ENCODE measurements at regions not wholly inside any gene's neighbourhood (a gene's known extent, or its start where the extent isn't known, plus 50 kb on each side); places are given as distances from the start of the nearest gene placed in this dataset.

DNA sequence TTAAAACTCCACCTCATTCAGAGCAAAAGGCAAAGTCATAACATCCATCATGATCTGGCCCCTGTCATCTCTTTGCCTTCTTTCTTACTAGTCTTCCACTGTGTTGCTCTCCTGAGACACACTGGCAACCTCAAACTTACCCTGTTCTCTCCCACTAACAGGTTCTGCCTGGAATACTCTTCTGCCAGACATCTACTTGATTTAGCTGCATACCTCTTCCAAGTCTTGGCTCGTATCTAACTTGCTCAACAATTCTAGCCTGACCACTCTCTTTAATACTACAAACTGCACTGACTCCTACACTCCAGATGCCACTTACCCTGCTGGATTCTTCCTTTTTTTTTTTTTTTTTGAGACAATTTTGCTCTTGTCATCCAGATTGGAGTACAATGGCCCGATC, 167.0 kb upstream of the MTPN start:
- Histone ChIP-seq H3K4me1 (replicated peaks) (no peaks in the 10 kb centered on the region), H3K36me3 (no peaks in the 10 kb centered on the region), H3K27ac (no peak overlapping the region), H3K9me3 (no peaks in the 10 kb centered on the region), H3K27me3 (replicated peaks; ENCODE audit: insufficient read depth) (no peaks in the 10 kb centered on the region), H3K4me3 (no peak overlapping the region)
- intact Hi-C loops (cut with DNase I), result no loop called here
- 69% methylated on average over 2 of the region's 2 CpGs for WGBS
- no peak for DNase-seq (ENCODE audit: low spot score)
- TF ChIP-seq, protein P1, sequence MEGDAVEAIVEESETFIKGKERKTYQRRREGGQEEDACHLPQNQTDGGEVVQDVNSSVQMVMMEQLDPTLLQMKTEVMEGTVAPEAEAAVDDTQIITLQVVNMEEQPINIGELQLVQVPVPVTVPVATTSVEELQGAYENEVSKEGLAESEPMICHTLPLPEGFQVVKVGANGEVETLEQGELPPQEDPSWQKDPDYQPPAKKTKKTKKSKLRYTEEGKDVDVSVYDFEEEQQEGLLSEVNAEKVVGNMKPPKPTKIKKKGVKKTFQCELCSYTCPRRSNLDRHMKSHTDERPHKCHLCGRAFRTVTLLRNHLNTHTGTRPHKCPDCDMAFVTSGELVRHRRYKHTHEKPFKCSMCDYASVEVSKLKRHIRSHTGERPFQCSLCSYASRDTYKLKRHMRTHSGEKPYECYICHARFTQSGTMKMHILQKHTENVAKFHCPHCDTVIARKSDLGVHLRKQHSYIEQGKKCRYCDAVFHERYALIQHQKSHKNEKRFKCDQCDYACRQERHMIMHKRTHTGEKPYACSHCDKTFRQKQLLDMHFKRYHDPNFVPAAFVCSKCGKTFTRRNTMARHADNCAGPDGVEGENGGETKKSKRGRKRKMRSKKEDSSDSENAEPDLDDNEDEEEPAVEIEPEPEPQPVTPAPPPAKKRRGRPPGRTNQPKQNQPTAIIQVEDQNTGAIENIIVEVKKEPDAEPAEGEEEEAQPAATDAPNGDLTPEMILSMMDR (IDR thresholded peaks at IDR 0.05), result no peak
- TF ChIP-seq POLR2A (IDR thresholded peaks at IDR 0.05) (no peak), POLR2AphosphoS5 (IDR thresholded peaks at IDR 0.05) (no peak)

DNA sequence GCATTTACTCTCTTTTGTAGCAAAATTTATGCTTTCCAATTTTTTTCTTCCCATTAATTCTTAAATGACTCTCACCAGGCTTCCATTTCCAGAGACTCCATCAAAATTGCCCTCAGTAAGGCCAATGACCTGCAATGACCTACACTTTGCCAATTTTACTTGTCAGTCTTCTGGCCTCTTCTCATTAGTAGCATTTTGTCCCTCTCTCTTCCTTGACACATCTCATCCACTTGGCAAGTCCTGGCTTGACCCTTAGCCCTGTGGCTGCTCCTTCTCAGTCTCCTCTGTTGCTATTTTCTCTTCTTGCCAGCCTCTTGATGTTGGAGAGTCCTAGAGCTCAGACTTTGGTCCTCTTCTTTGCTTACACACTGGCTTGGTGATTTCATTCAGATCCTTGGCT, 166.1 kb upstream of the MTPN start:
- H3K27me3 ChIP-seq (replicated peaks; ENCODE audit: insufficient read depth), result no peaks in the 10 kb centered on the region
- DNase-seq (ENCODE audit: low spot score), result no peak
- no peaks in the 10 kb centered on the region for H3K9me3 ChIP-seq
- no peak overlapping the region for H3K4me3 ChIP-seq
- no peak overlapping the region for H3K27ac ChIP-seq
- no peak for TF ChIP-seq POLR2AphosphoS5 (IDR thresholded peaks at IDR 0.05)
- TF ChIP-seq, protein P1 (IDR thresholded peaks at IDR 0.05), result no peak
- no peak for TF ChIP-seq POLR2A (IDR thresholded peaks at IDR 0.05)
- H3K4me1 ChIP-seq (replicated peaks), result no peaks in the 10 kb centered on the region
- intact Hi-C loops (cut with DNase I), result no loop called here
- no peaks in the 10 kb centered on the region for H3K36me3 ChIP-seq

DNA sequence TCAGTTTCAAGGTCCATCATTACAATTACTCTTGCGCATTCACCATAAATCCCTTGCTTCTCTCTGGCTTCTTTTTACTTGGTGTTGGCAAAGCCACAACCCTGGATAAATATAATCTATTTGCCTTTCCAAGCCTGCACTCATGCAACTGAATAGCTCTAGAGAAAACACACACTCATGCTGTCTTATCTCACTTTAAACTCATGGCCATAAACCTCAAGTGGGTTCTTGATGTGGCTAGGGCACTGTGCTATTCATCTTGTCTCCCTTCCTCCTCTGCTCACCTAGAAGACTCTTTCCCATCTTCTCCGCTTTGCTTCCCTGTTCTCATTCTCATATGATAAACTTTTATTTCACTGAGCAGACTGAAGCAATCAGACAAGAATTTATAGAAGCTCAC, 165.4 kb upstream of the MTPN start:
- no peak for DNase-seq (ENCODE audit: low spot score)
- TF ChIP-seq, protein P1 (IDR thresholded peaks at IDR 0.05), result no peak
- peak; percentile 13 for TF ChIP-seq POLR2AphosphoS5 (IDR thresholded peaks at IDR 0.05)
- Histone ChIP-seq H3K36me3 (no peaks in the 10 kb centered on the region), H3K27me3 (replicated peaks; ENCODE audit: insufficient read depth) (no peaks in the 10 kb centered on the region), H3K27ac (no peak overlapping the region), H3K4me1 (replicated peaks) (no peaks in the 10 kb centered on the region), H3K9me3 (no peaks in the 10 kb centered on the region), H3K4me3 (no peak overlapping the region)
- 72% methylated on average over 2 of the region's 2 CpGs for WGBS
- intact Hi-C loops (cut with DNase I), result no loop called here

DNA sequence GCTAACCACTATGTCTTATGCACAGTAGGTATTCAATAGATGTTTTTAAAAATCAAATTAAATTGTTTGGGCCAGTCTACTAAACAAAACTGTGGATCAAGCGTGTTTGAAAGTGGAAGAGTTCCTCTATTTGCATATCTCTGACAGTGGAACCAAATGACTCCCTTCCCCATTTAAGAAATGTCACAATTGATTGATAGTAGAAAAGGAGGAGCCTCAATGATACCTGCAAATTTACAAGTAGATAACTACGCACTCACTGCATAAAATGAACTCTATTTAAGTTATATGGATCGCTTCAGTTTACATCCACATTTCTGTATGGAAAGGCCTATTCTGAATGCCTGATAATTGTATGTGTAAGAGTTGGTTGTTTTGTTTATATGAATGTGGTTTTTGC, 163.3 kb upstream of the MTPN start:
- intact Hi-C loops (cut with DNase I), result no loop called here
- Histone ChIP-seq H3K27ac (no peak overlapping the region), H3K36me3 (no peaks in the 10 kb centered on the region), H3K4me1 (replicated peaks) (no peaks in the 10 kb centered on the region), H3K27me3 (replicated peaks; ENCODE audit: insufficient read depth) (no peaks in the 10 kb centered on the region), H3K9me3 (no peaks in the 10 kb centered on the region), H3K4me3 (no peak overlapping the region)
- DNase-seq (ENCODE audit: low spot score), result no peak
- no peak for TF ChIP-seq POLR2AphosphoS5 (IDR thresholded peaks at IDR 0.05)
- TF ChIP-seq POLR2A (IDR thresholded peaks at IDR 0.05), result no peak
- TF ChIP-seq, protein P1 (IDR thresholded peaks at IDR 0.05), result no peak
- WGBS, result 98% methylated on average over 3 of the region's 3 CpGs

DNA sequence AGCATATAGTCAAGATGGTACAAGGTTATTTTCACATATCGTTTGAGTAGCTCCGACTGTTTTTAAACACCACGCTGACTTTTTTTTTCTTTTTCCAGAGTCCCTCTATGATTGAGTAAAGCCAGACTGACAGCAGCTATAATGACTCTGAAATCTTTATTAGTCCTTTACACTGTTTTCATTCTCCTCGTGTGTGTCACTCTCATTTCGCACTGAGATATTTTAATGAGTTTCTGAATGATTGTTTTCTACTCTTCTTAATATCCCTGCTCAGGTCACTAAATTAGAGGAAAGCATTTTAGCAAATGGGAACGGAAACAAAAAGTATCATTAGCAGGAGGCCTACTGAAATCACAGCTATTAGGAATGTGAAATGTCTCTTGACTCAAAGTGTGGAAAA, 162.3 kb upstream of the MTPN start:
- 44% methylated on average over 6 of the region's 6 CpGs for WGBS

More for the DNA sequence above, 162.3 kb upstream of the MTPN start:
- Histone ChIP-seq H3K9me3 (no peaks in the 10 kb centered on the region), H3K4me1 (replicated peaks) (no peaks in the 10 kb centered on the region), H3K27me3 (replicated peaks; ENCODE audit: insufficient read depth) (no peaks in the 10 kb centered on the region), H3K4me3 (no peak overlapping the region), H3K27ac (no peak overlapping the region), H3K36me3 (no peaks in the 10 kb centered on the region)
- DNase-seq (ENCODE audit: low spot score), result no peak
- TF ChIP-seq, protein P1 (IDR thresholded peaks at IDR 0.05), result no peak
- TF ChIP-seq POLR2AphosphoS5 (IDR thresholded peaks at IDR 0.05), result no peak
- no peak for TF ChIP-seq POLR2A (IDR thresholded peaks at IDR 0.05)
- intact Hi-C loops (cut with DNase I), result no loop called here

All from prostate gland (tissue), 2 donors.